PC-3 (cell line): ENCODE measurements at regions not wholly inside any gene's neighbourhood (a gene's known extent, or its start where the extent isn't known, plus 50 kb on each side); places are given as distances from the start of the nearest gene placed in this dataset.
A peak's percentile ranks its signal among the peaks of the same experiment; 100 is the strongest.

Experiments
- ATAC-seq: fragments of 200-7000 bp; cut with Tn5 transposase; 2 replicates; pipeline ENCODE4 v1.9.1; 2020; ENCODE audit warnings: mild to moderate bottlenecking, moderate library complexity
- BruUV-seq: library from RNA; stranded (reverse); fragments of 400-500 nt; replicated peaks from 2 replicates; lab custom pipeline; 2021; lab: Mats Ljungman, UMichigan
- CTCF ChIA-PET: fragments of 300-600 bp; sonication (Branson Sonifier 250); formaldehyde crosslinking; loops from one replicate; lab custom pipeline; 2022; ENCODE audit warnings: antibody characterized with exemption; lab: Charles Lee
- POLR2A ChIA-PET: fragments of 300-600 bp; sonication (Branson Sonifier 250); formaldehyde crosslinking; loops from one replicate; lab custom pipeline; 2022; ENCODE audit warnings: antibody characterized with exemption; ENCODE audit not compliant: unreplicated experiment; lab: Charles Lee
- DNase-seq: peaks from one replicate; pipeline ENCODE4 v3.0.0-alpha.2; 2015
- H2AFZ ChIP-seq: fragments of 300-600 bp; sonication (generic); 2 replicates; pipeline ENCODE4 v1.6.0; 2016; ENCODE audit warnings: antibody characterized with exemption, low read length
- H3F3A ChIP-seq: fragments of 300-600 bp; sonication (generic); one replicate; pipeline ENCODE4 v1.6.0; 2017; ENCODE audit warnings: antibody characterized with exemption, low read length, control low read depth, mild to moderate bottlenecking; ENCODE audit not compliant: unreplicated experiment
- H3K27ac ChIP-seq: fragments of 300-600 bp; sonication (generic); 2 replicates; pipeline ENCODE4 v1.5.1; 2016; ENCODE audit warnings: mild to moderate bottlenecking, low read length
- H3K27me3 ChIP-seq: fragments of 300-600 bp; sonication (generic); 2 replicates; pipeline ENCODE4 v1.6.1; 2016; ENCODE audit warnings: low read length, mixed read lengths
- H3K36me3 ChIP-seq: fragments of 300-600 bp; sonication (generic); 2 replicates; pipeline ENCODE4 v1.6.1; 2016; ENCODE audit warnings: low read depth, mixed run types, low read length, mixed read lengths
- H3K4me1 ChIP-seq: fragments of 300-600 bp; sonication (generic); 2 replicates; pipeline ENCODE4 v1.5.1; 2016; ENCODE audit warnings: low read length; ENCODE audit not compliant: insufficient read depth
- H3K4me2 ChIP-seq: fragments of 300-600 bp; sonication (generic); 2 replicates; pipeline ENCODE4 v1.6.0; 2016; ENCODE audit warnings: low read length
- H3K4me3 ChIP-seq: fragments of 300-600 bp; sonication (generic); 2 replicates; pipeline ENCODE4 v1.5.1; 2016; ENCODE audit warnings: mild to moderate bottlenecking, low read length, mixed read lengths
- H3K79me2 ChIP-seq: fragments of 300-600 bp; sonication (generic); 2 replicates; pipeline ENCODE4 v1.6.1; 2017; ENCODE audit warnings: low read length, mixed read lengths
- H3K9ac ChIP-seq: fragments of 300-600 bp; sonication (generic); 2 replicates; pipeline ENCODE4 v1.6.0; 2016; ENCODE audit warnings: mild to moderate bottlenecking, low read length
- H3K9me2 ChIP-seq: fragments of 300-600 bp; sonication (generic); replicated peaks from 2 replicates; pipeline ENCODE4 v1.6.1; 2016; ENCODE audit warnings: mixed run types, low read length, mixed read lengths
- H3K9me3 ChIP-seq: fragments of 300-600 bp; sonication (generic); 2 replicates; pipeline ENCODE4 v1.6.1; 2016; ENCODE audit warnings: low read length, mixed read lengths
- H4K20me1 ChIP-seq: fragments of 300-600 bp; sonication (generic); 2 replicates; pipeline ENCODE4 v1.6.1; 2016; ENCODE audit warnings: low read length, mixed read lengths
- CTCF ChIP-seq: fragments of 300-600 bp; sonication (generic); conservative IDR thresholded peaks from 2 replicates; pipeline ENCODE4 v1.5.1; 2017; ENCODE audit warnings: antibody characterized with exemption, low read depth, mild to moderate bottlenecking, low read length
- EZH2 ChIP-seq: fragments of 300-600 bp; sonication (generic); IDR thresholded peaks from one replicate; pipeline ENCODE4 v1.6.1; 2017; ENCODE audit warnings: antibody characterized with exemption, mild to moderate bottlenecking, low read length; ENCODE audit not compliant: unreplicated experiment
- EZH2phosphoT487 ChIP-seq: fragments of 300-600 bp; sonication (generic); IDR thresholded peaks from 2 replicates; pipeline ENCODE4 v1.6.1; 2018; ENCODE audit warnings: mild to moderate bottlenecking, antibody characterized with exemption, low read length, borderline replicate concordance
- intact Hi-C: fragments of 100-400 bp; cut with micrococcal nuclease; formaldehyde crosslinking; loops from 2 replicates; pipeline ENCODE4 v1.9.0; 2023

GRCh38 chr2:64260817-64261216 lies 116.6 kb upstream of the PELI1 start:
- no peaks in the 10 kb centered on the region for H3K79me2 ChIP-seq
- H3K9me2 ChIP-seq = no peaks in the 10 kb centered on the region
- TF ChIP-seq CTCF = no peak
- no peak for TF ChIP-seq EZH2phosphoT487
- TF ChIP-seq EZH2 = no peak
- peaks cover 22% of the 10 kb centered on the region for H3K4me1 ChIP-seq
- ChIA-PET CTCF (no interaction called here), POLR2A (no interaction called here)
- H3K36me3 ChIP-seq = no peaks in the 10 kb centered on the region
- no peak overlapping the region for H2AFZ ChIP-seq
- no peak for ATAC-seq
- H3K9ac ChIP-seq = no peak overlapping the region
- H3K4me3 ChIP-seq = no peak overlapping the region
- no TSS peak for BruUV-seq
- no peaks in the 10 kb centered on the region for H3K27me3 ChIP-seq
- DNase-seq = no peak
- no peaks in the 10 kb centered on the region for H3K9me3 ChIP-seq
- no peak overlapping the region for H3K4me2 ChIP-seq
- H4K20me1 ChIP-seq = no peaks in the 10 kb centered on the region
- intact Hi-C loops = no loop called here
- H3K27ac ChIP-seq = no peak overlapping the region
- H3F3A ChIP-seq = no peaks in the 10 kb centered on the region

GRCh38 chr2:64262071-64262470 lies 117.9 kb upstream of the PELI1 start:
- TF ChIP-seq CTCF = no peak
- TF ChIP-seq EZH2phosphoT487 = no peak
- TF ChIP-seq EZH2 = no peak
- H3K79me2 ChIP-seq = no peaks in the 10 kb centered on the region
- no peak overlapping the region for H2AFZ ChIP-seq
- H3K4me1 ChIP-seq = peaks cover 22% of the 10 kb centered on the region
- no peaks in the 10 kb centered on the region for H3K36me3 ChIP-seq
- intact Hi-C loops = no loop called here
- POLR2A ChIA-PET = interaction anchor here (0.6 kb wide), 1 partner anchor 108 kb away, joined by 4 read pairs; no protein-coding TSS in a partner anchor
- no TSS peak for BruUV-seq
- no peaks in the 10 kb centered on the region for H3K27me3 ChIP-seq
- no peaks in the 10 kb centered on the region for H3K9me3 ChIP-seq
- no peak overlapping the region for H3K27ac ChIP-seq
- no peaks in the 10 kb centered on the region for H3K9me2 ChIP-seq
- no peaks in the 10 kb centered on the region for H3F3A ChIP-seq
- H3K4me2 ChIP-seq = no peak overlapping the region
- ATAC-seq (no peak; the same call in 1 of the 2 replicates), DNase-seq (no peak)
- no peaks in the 10 kb centered on the region for H4K20me1 ChIP-seq
- CTCF ChIA-PET = no interaction called here
- no peak overlapping the region for H3K9ac ChIP-seq
- no peak overlapping the region for H3K4me3 ChIP-seq

GRCh38 chr2:64262816-64263215 lies 118.6 kb upstream of the PELI1 start:
- Histone ChIP-seq H3K9ac (no peak overlapping the region), H3K9me2 (no peaks in the 10 kb centered on the region), H3K27ac (no peak overlapping the region), H3K27me3 (no peaks in the 10 kb centered on the region), H3F3A (no peaks in the 10 kb centered on the region), H3K4me1 (peaks cover 22% of the 10 kb centered on the region), H2AFZ (peak overlapping the region; percentile 11; the same call in 1 of the 2 replicates), H3K9me3 (no peaks in the 10 kb centered on the region), H3K4me3 (peak overlapping the region; percentile 36; the same call in 1 of the 2 replicates), H3K4me2 (peak overlapping the region; percentile 74), H3K79me2 (no peaks in the 10 kb centered on the region), H4K20me1 (no peaks in the 10 kb centered on the region), H3K36me3 (no peaks in the 10 kb centered on the region)
- TF ChIP-seq EZH2phosphoT487 (no peak), EZH2 (no peak), CTCF (no peak)
- ATAC-seq = peak; percentile 20
- CTCF ChIA-PET = no interaction called here
- POLR2A ChIA-PET = no interaction called here
- no peak for DNase-seq
- intact Hi-C loops = no loop called here
- no TSS peak for BruUV-seq
